ENCODE measurements at regions not wholly inside any gene's neighbourhood (a gene's known extent, or its start where the extent isn't known, plus 50 kb on each side); places are given as distances from the start of the nearest gene placed in this dataset.

DNA sequence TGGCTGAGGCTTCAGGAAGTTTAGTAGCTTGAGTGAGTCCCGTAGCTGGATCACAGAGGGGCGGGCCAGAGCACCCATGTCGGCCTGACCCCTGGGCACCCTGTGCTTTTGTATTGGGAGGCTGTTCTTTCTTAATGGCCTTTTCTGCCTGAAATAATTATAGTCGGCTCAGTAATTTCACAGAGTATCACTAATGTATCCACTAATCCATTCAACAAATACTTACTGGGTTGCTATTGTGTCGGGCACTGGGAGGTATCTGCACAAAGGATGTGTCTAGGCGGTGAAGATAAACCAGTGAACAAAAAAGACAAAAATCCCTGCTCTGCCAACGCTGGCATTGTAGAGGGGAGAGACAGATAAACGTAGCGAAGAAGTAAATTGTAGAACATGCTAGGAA lies 318.6 kb downstream of the FOXL1 start:
- ATAC-seq (ENCODE audit: insufficient read depth, low read depth), result no peak
- Histone ChIP-seq H3K36me3 (ENCODE audit: insufficient read depth, low read length) (no peaks in the 10 kb centered on the region), H3K9ac (ENCODE audit: low read depth, low read length) (no peak overlapping the region)

DNA sequence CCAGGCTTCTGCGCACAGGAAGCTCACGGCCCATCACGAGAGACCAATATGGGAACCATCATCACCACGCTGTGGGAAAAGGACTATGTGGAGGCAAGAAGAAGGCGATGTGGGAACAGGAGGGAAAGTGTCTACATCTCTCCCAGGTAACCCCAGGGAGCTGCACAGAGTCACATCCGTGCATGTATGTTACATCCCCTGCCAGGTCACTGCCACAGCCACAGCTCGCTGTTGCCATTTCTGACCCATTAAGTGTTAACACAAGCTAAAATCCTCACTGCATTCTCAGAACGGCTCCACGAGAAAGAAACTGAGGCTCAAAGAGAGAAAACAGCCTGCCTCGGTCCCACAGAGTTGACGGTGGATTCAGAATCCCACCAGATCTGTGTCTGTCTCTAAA lies 319.1 kb downstream of the FOXL1 start:
- no peak overlapping the region for H3K27ac ChIP-seq (ENCODE audit: low read length)
- TF ChIP-seq EZH2 (IDR thresholded peaks at IDR 0.05; ENCODE audit: borderline replicate concordance, low read depth, low read length, severe bottlenecking), result no peak
- TF ChIP-seq, protein P1, sequence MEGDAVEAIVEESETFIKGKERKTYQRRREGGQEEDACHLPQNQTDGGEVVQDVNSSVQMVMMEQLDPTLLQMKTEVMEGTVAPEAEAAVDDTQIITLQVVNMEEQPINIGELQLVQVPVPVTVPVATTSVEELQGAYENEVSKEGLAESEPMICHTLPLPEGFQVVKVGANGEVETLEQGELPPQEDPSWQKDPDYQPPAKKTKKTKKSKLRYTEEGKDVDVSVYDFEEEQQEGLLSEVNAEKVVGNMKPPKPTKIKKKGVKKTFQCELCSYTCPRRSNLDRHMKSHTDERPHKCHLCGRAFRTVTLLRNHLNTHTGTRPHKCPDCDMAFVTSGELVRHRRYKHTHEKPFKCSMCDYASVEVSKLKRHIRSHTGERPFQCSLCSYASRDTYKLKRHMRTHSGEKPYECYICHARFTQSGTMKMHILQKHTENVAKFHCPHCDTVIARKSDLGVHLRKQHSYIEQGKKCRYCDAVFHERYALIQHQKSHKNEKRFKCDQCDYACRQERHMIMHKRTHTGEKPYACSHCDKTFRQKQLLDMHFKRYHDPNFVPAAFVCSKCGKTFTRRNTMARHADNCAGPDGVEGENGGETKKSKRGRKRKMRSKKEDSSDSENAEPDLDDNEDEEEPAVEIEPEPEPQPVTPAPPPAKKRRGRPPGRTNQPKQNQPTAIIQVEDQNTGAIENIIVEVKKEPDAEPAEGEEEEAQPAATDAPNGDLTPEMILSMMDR (IDR thresholded peaks at IDR 0.05; ENCODE audit: borderline replicate concordance, extremely low read depth, low read length, poor library complexity, severe bottlenecking), result no peak
- peaks cover 16% of the 10 kb centered on the region for H3K27me3 ChIP-seq (ENCODE audit: insufficient read depth, low read length, poor library complexity)

More for the DNA sequence above, 318.6 kb downstream of the FOXL1 start:
- Histone ChIP-seq H3K9me3 (ENCODE audit: insufficient read depth, low read length, severe bottlenecking) (no peaks in the 10 kb centered on the region), H3K27me3 (ENCODE audit: insufficient read depth, low read length, poor library complexity) (peaks cover 20% of the 10 kb centered on the region), H2AFZ (ENCODE audit: low read depth, low read length) (no peak overlapping the region), H3K4me3 (ENCODE audit: low read depth in 1 of 2, low read length in 2 of 2) (no peak overlapping the region), H3K79me2 (ENCODE audit: insufficient read depth, low read length) (no peaks in the 10 kb centered on the region), H3K4me2 (ENCODE audit: insufficient read depth, low read length) (no peak overlapping the region), H3K27ac (ENCODE audit: low read length) (no peak overlapping the region), H3K4me1 (ENCODE audit: insufficient read depth, low read length) (no peaks in the 10 kb centered on the region), H4K20me1 (ENCODE audit: insufficient read depth, low read length) (0 out of 2 replicates have a peak, but pooled peaks cover 6% of the 10 kb centered on the region)
- DNase-seq, result no peak
- no peak for TF ChIP-seq EZH2 (IDR thresholded peaks at IDR 0.05; ENCODE audit: borderline replicate concordance, low read depth, low read length, severe bottlenecking)
- TF ChIP-seq, protein P1 (IDR thresholded peaks at IDR 0.05; ENCODE audit: borderline replicate concordance, extremely low read depth, low read length, poor library complexity, severe bottlenecking), result no peak

DNA sequence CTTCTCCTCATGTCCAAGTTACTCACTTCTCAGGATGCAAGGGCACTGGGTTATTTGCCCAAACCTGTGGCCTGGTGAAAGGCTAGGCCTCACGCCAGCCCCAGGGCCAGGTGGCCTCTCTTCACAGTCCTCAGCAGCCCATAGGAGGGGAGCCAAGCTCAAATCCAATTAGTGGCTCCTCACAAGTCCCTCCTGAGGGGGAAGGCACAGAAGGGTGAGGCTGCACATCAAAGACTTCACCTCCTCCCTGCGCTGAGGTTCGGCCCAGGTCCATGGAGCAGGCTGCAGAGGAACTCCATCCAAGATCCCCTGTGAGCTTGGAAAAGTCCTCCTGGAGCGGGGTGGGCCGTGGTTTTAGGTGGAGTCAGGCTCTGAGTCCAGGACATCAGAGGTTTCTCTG lies 320.0 kb downstream of the FOXL1 start:
- no peak overlapping the region for H2AFZ ChIP-seq (ENCODE audit: low read depth, low read length)
- no peak overlapping the region for H3K27ac ChIP-seq (ENCODE audit: low read length)
- no peaks in the 10 kb centered on the region for H3K36me3 ChIP-seq (ENCODE audit: insufficient read depth, low read length)
- H3K9me3 ChIP-seq (ENCODE audit: insufficient read depth, low read length, severe bottlenecking), result no peaks in the 10 kb centered on the region
- no peaks in the 10 kb centered on the region for H3K4me1 ChIP-seq (ENCODE audit: insufficient read depth, low read length)
- no peak for DNase-seq
- ATAC-seq (ENCODE audit: insufficient read depth, low read depth), result no peak
- no peak overlapping the region for H3K9ac ChIP-seq (ENCODE audit: low read depth, low read length)
- H3K4me3 ChIP-seq (ENCODE audit: low read depth in 1 of 2, low read length in 2 of 2), result no peak overlapping the region
- no peak overlapping the region for H3K4me2 ChIP-seq (ENCODE audit: insufficient read depth, low read length)
- 0 out of 2 replicates have a peak, but pooled peaks cover 6% of the 10 kb centered on the region for H4K20me1 ChIP-seq (ENCODE audit: insufficient read depth, low read length)
- peaks cover 7% of the 10 kb centered on the region for H3K27me3 ChIP-seq (ENCODE audit: insufficient read depth, low read length, poor library complexity)
- TF ChIP-seq, protein P1 (IDR thresholded peaks at IDR 0.05; ENCODE audit: borderline replicate concordance, extremely low read depth, low read length, poor library complexity, severe bottlenecking), result no peak
- TF ChIP-seq EZH2 (IDR thresholded peaks at IDR 0.05; ENCODE audit: borderline replicate concordance, low read depth, low read length, severe bottlenecking), result no peak
- no peaks in the 10 kb centered on the region for H3K79me2 ChIP-seq (ENCODE audit: insufficient read depth, low read length)

More for the DNA sequence above, 319.1 kb downstream of the FOXL1 start:
- Histone ChIP-seq H3K4me1 (ENCODE audit: insufficient read depth, low read length) (no peaks in the 10 kb centered on the region), H2AFZ (ENCODE audit: low read depth, low read length) (no peak overlapping the region), H3K4me3 (ENCODE audit: low read depth in 1 of 2, low read length in 2 of 2) (no peak overlapping the region), H3K9me3 (ENCODE audit: insufficient read depth, low read length, severe bottlenecking) (no peaks in the 10 kb centered on the region), H4K20me1 (ENCODE audit: insufficient read depth, low read length) (0 out of 2 replicates have a peak, but pooled peaks cover 6% of the 10 kb centered on the region), H3K9ac (ENCODE audit: low read depth, low read length) (no peak overlapping the region), H3K36me3 (ENCODE audit: insufficient read depth, low read length) (no peaks in the 10 kb centered on the region), H3K4me2 (ENCODE audit: insufficient read depth, low read length) (no peak overlapping the region), H3K79me2 (ENCODE audit: insufficient read depth, low read length) (no peaks in the 10 kb centered on the region)
- ATAC-seq (ENCODE audit: insufficient read depth, low read depth) (no peak), DNase-seq (no peak)

DNA sequence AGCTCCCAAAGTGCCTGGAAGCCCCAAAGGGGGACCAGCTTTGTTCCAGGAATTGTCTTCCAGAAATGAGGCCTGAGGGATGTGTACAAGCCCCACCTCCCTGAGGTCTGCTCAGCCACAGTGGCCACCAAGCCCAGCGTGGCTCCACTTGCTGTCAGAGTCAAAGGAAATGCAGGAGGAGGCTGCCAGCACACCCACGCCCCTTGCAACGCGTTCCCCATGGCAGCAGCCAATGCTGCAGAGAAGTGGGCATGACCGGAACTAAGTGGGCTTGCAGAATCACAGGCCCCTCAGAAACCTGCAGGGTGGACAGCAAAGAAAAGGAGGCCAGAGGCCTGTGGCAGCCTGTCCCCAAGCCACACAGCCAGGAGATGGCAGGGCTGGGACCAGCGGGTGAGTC lies 320.8 kb downstream of the FOXL1 start:
- Histone ChIP-seq H3K9ac (ENCODE audit: low read depth, low read length) (no peak overlapping the region), H3K36me3 (ENCODE audit: insufficient read depth, low read length) (no peaks in the 10 kb centered on the region), H3K79me2 (ENCODE audit: insufficient read depth, low read length) (no peaks in the 10 kb centered on the region), H3K9me3 (ENCODE audit: insufficient read depth, low read length, severe bottlenecking) (no peaks in the 10 kb centered on the region), H4K20me1 (ENCODE audit: insufficient read depth, low read length) (0 out of 2 replicates have a peak, but pooled peaks cover 6% of the 10 kb centered on the region), H3K4me1 (ENCODE audit: insufficient read depth, low read length) (no peaks in the 10 kb centered on the region), H3K4me3 (ENCODE audit: low read depth in 1 of 2, low read length in 2 of 2) (no peak overlapping the region), H2AFZ (ENCODE audit: low read depth, low read length) (no peak overlapping the region), H3K4me2 (ENCODE audit: insufficient read depth, low read length) (no peak overlapping the region), H3K27me3 (ENCODE audit: insufficient read depth, low read length, poor library complexity) (peaks cover 2% of the 10 kb centered on the region), H3K27ac (ENCODE audit: low read length) (no peak overlapping the region)
- DNase-seq (no peak), ATAC-seq (ENCODE audit: insufficient read depth, low read depth) (no peak)
- TF ChIP-seq EZH2 (IDR thresholded peaks at IDR 0.05; ENCODE audit: borderline replicate concordance, low read depth, low read length, severe bottlenecking), result no peak
- TF ChIP-seq, protein P1 (IDR thresholded peaks at IDR 0.05; ENCODE audit: borderline replicate concordance, extremely low read depth, low read length, poor library complexity, severe bottlenecking), result no peak
